ENCODE measurements at regions not wholly inside any gene's neighbourhood (a gene's known extent, or its start where the extent isn't known, plus 50 kb on each side); places are given as distances from the start of the nearest gene placed in this dataset.

- TF ChIP-seq CTCF (IDR thresholded peaks at IDR 0.05) (no peak), POLR2A (IDR thresholded peaks at IDR 0.05) (no peak), POLR2AphosphoS5 (IDR thresholded peaks at IDR 0.05) (no peak)
These were observed 511.6 kb upstream of the FAM174A start for GRCh38 chr5:100023536-100023935.
